ENCODE measurements at regions not wholly inside any gene's neighbourhood (a gene's known extent, or its start where the extent isn't known, plus 50 kb on each side); places are given as distances from the start of the nearest gene placed in this dataset.

- ChIA-PET CTCF (ENCODE audit: unreplicated experiment) (no interaction called here), POLR2A (no interaction called here)
- intact Hi-C loops (cut with micrococcal nuclease; ENCODE audit: unreplicated experiment) = no loop called here
- Histone ChIP-seq H2AFZ (ENCODE audit: low read length) (no peak overlapping the region), H3K4me1 (ENCODE audit: insufficient read depth, low read length, poor library complexity, severe bottlenecking) (no peaks in the 10 kb centered on the region), H4K20me1 (ENCODE audit: insufficient read depth, low read length) (no peaks in the 10 kb centered on the region), H3K9me3 (ENCODE audit: low read length) (no peaks in the 10 kb centered on the region), H3K36me3 (ENCODE audit: insufficient read depth, low read length) (no peaks in the 10 kb centered on the region), H3K4me3 (ENCODE audit: low read depth, low read length, poor library complexity, severe bottlenecking) (no peak overlapping the region), H3K27ac (ENCODE audit: low read depth, low read length, poor library complexity, severe bottlenecking) (no peak overlapping the region), H3K79me2 (ENCODE audit: insufficient read depth, low read depth, low read length) (no peaks in the 10 kb centered on the region), H3K4me2 (ENCODE audit: low read length) (no peak overlapping the region), H3K9me2 (ENCODE audit: insufficient read depth, low read length) (no peaks in the 10 kb centered on the region)
- no peak for DNase-seq (ENCODE audit: low spot score)
- TF ChIP-seq CTCF (conservative IDR thresholded peaks at IDR 0.05; ENCODE audit: low read length) (no peak), EZH2phosphoT487 (IDR thresholded peaks at IDR 0.05; ENCODE audit: borderline replicate concordance, low read depth, low read length) (no peak)
- BruUV-seq (replicated peaks) = no TSS peak
Measured at GRCh38 chr20:10954908-10955580, 281.2 kb upstream of the JAG1 start.

GRCh38 chr20:10958279-10958678 is 284.5 kb upstream of the JAG1 start:
- DNase-seq (ENCODE audit: low spot score) = no peak
- no peak for TF ChIP-seq EZH2phosphoT487 (IDR thresholded peaks at IDR 0.05; ENCODE audit: borderline replicate concordance, low read depth, low read length)
- no peak overlapping the region for H3K4me3 ChIP-seq (ENCODE audit: low read depth, low read length, poor library complexity, severe bottlenecking)
- H3K36me3 ChIP-seq (ENCODE audit: insufficient read depth, low read length) = no peaks in the 10 kb centered on the region
- BruUV-seq (replicated peaks) = no TSS peak
- H3K9me2 ChIP-seq (ENCODE audit: insufficient read depth, low read length) = no peaks in the 10 kb centered on the region
- H3K4me2 ChIP-seq (ENCODE audit: low read length) = no peak overlapping the region
- no peaks in the 10 kb centered on the region for H4K20me1 ChIP-seq (ENCODE audit: insufficient read depth, low read length)
- ChIA-PET POLR2A (no interaction called here), CTCF (ENCODE audit: unreplicated experiment) (interaction anchor here (0.5 kb wide), 1 partner anchor 587 kb away, joined by 3 read pairs; no protein-coding TSS in a partner anchor)
- H3K9me3 ChIP-seq (ENCODE audit: low read length) = no peaks in the 10 kb centered on the region
- no peaks in the 10 kb centered on the region for H3K79me2 ChIP-seq (ENCODE audit: insufficient read depth, low read depth, low read length)
- H3K27ac ChIP-seq (ENCODE audit: low read depth, low read length, poor library complexity, severe bottlenecking) = no peak overlapping the region
- no peak overlapping the region for H2AFZ ChIP-seq (ENCODE audit: low read length)
- intact Hi-C loops (cut with micrococcal nuclease; ENCODE audit: unreplicated experiment) = no loop called here
- no peaks in the 10 kb centered on the region for H3K4me1 ChIP-seq (ENCODE audit: insufficient read depth, low read length, poor library complexity, severe bottlenecking)

GRCh38 chr20:10960416-10960815 is 286.6 kb upstream of the JAG1 start:
- intact Hi-C loops (cut with micrococcal nuclease; ENCODE audit: unreplicated experiment) = no loop called here
- H2AFZ ChIP-seq (ENCODE audit: low read length) = no peak overlapping the region
- no peak for DNase-seq (ENCODE audit: low spot score)
- H3K9me2 ChIP-seq (ENCODE audit: insufficient read depth, low read length) = no peaks in the 10 kb centered on the region
- H3K4me1 ChIP-seq (ENCODE audit: insufficient read depth, low read length, poor library complexity, severe bottlenecking) = no peaks in the 10 kb centered on the region
- ChIA-PET CTCF (ENCODE audit: unreplicated experiment) (no interaction called here), POLR2A (no interaction called here)
- no peaks in the 10 kb centered on the region for H4K20me1 ChIP-seq (ENCODE audit: insufficient read depth, low read length)
- no peaks in the 10 kb centered on the region for H3K36me3 ChIP-seq (ENCODE audit: insufficient read depth, low read length)
- no peak overlapping the region for H3K4me2 ChIP-seq (ENCODE audit: low read length)
- TF ChIP-seq EZH2phosphoT487 (IDR thresholded peaks at IDR 0.05; ENCODE audit: borderline replicate concordance, low read depth, low read length) = no peak
- TF ChIP-seq CTCF (conservative IDR thresholded peaks at IDR 0.05; ENCODE audit: low read length) = no peak
- H3K27ac ChIP-seq (ENCODE audit: low read depth, low read length, poor library complexity, severe bottlenecking) = no peak overlapping the region
- no peak overlapping the region for H3K4me3 ChIP-seq (ENCODE audit: low read depth, low read length, poor library complexity, severe bottlenecking)
- H3K79me2 ChIP-seq (ENCODE audit: insufficient read depth, low read depth, low read length) = no peaks in the 10 kb centered on the region
- BruUV-seq (replicated peaks) = no TSS peak
- no peaks in the 10 kb centered on the region for H3K9me3 ChIP-seq (ENCODE audit: low read length)
